ENCODE measurements at regions not wholly inside any gene's neighbourhood (a gene's known extent, or its start where the extent isn't known, plus 50 kb on each side); places are given as distances from the start of the nearest gene placed in this dataset.

GRCh38 chr6:51490101-51490500 is 597.3 kb downstream of the PKHD1 start:
- FAIRE-seq, result no peak

GRCh38 chr6:51494342-51494741 is 593.1 kb downstream of the PKHD1 start:
- no peak for FAIRE-seq

GRCh38 chr6:51495096-51495495 is 592.3 kb downstream of the PKHD1 start:
- FAIRE-seq, result no peak

- FAIRE-seq, result no peak
Observed at GRCh38 chr6:51495610-51496396, 591.6 kb downstream of the PKHD1 start.

- no peak for FAIRE-seq
Observed at GRCh38 chr6:51502996-51503395, 584.4 kb downstream of the PKHD1 start.

GRCh38 chr6:51505434-51505833 is 582.0 kb downstream of the PKHD1 start:
- no peak for FAIRE-seq

GRCh38 chr6:51509597-51509996 is 577.8 kb downstream of the PKHD1 start:
- FAIRE-seq, result no peak

- FAIRE-seq, result no peak
Observed at GRCh38 chr6:51511081-51511480, 576.3 kb downstream of the PKHD1 start.

- FAIRE-seq, result no peak
Observed at GRCh38 chr6:51513891-51514747, 573.3 kb downstream of the PKHD1 start.

- FAIRE-seq, result no peak
Observed at GRCh38 chr6:51514748-51515402, 572.5 kb downstream of the PKHD1 start.

GRCh38 chr6:51526049-51526448 is 561.4 kb downstream of the PKHD1 start:
- FAIRE-seq, result no peak

GRCh38 chr6:51526922-51527321 is 560.5 kb downstream of the PKHD1 start:
- no peak for FAIRE-seq

- no peak for FAIRE-seq
Observed at GRCh38 chr6:51528556-51528955, 558.9 kb downstream of the PKHD1 start.

- no peak for FAIRE-seq
Observed at GRCh38 chr6:51529240-51529639, 558.2 kb downstream of the PKHD1 start.

- no peak for FAIRE-seq
Observed at GRCh38 chr6:51531623-51532022, 555.8 kb downstream of the PKHD1 start.

- FAIRE-seq, result no peak
Observed at GRCh38 chr6:51533962-51534361, 553.5 kb downstream of the PKHD1 start.

GRCh38 chr6:51535327-51535726 is 552.1 kb downstream of the PKHD1 start:
- FAIRE-seq, result no peak

GRCh38 chr6:51536728-51537127 is 550.7 kb downstream of the PKHD1 start:
- no peak for FAIRE-seq

- FAIRE-seq, result no peak
Observed at GRCh38 chr6:51541847-51542246, 545.6 kb downstream of the PKHD1 start.

- FAIRE-seq, result no peak
Observed at GRCh38 chr6:51542475-51542874, 544.9 kb downstream of the PKHD1 start.

GRCh38 chr6:51550243-51550642 is 537.2 kb downstream of the PKHD1 start:
- FAIRE-seq, result no peak

GRCh38 chr6:51552435-51552834 is 535.0 kb downstream of the PKHD1 start:
- FAIRE-seq, result no peak

- FAIRE-seq, result no peak
Observed at GRCh38 chr6:51553246-51554015, 534.0 kb downstream of the PKHD1 start.

Measured in islet of Langerhans (tissue), 1 donor.